NAMALWA (cell line): ENCODE measurements at regions not wholly inside any gene's neighbourhood (a gene's known extent, or its start where the extent isn't known, plus 50 kb on each side); places are given as distances from the start of the nearest gene placed in this dataset.
A peak's percentile ranks its signal among the peaks of the same experiment; 100 is the strongest.

Experiments used
- DNase-seq: peaks from one replicate; pipeline ENCODE4 v3.0.0-alpha.2; 2015; ENCODE audit warnings: low spot score

DNA sequence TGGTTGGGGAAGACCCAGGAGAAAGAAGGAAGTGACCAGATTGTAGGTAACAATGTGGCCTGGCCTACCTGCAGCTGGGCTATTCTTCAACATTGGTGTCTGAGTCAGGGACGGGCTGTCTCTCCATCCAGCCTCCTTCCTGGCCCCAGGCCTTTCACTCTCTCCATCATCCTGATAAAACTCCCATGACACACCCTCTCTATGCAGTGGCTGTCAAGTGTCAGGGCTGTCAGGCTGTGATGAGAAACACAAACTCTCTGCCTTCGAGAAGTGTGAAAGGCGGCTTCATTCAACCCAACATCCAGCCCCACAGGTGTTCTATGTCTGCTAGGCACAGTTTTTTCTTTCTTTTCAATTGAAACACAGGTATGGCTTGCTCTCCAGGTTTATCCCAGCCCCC lies 153.3 kb upstream of the VSTM2B start:
- DNase-seq: no peak

DNA sequence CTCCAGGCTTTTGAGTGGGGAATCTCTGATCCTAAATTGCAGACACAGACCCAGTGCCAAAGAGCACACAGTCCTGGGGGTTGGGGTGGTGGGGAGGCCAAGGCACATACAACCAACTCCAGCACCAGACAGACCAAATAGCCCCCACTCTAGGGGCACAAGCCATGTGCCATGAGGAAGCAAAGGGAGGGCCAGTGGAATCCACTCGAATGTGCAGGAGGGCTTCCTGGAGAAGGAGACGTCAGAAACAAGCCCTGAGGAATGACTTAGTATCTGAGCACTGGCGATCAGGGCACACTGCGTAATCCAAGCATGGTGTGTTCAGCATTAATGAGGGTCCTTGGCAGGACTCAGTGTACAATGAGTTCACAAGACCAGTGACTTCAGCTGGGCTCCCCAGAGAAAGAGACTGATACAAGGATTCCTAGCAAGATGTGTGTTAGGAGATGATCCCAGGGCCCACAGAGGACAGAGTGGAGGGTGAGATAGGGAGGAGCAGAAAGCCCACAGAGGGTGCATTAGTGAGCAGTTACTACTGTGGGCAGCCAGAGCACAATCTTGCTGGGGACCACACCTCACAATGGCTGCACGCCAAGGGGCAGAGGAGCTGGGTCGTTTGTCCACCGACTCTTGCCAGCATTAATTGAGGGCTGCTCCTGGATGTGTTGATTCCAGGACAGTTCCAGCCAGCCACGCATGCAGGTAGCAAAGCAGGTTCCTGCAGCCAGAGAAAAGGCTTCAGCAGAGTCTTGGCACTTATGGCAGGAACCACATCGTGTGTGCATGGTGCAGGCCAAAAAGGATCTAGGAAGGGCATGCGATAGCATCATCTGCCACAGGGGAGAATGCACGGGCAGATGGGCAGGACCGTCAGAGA lies 152.6 kb upstream of the VSTM2B start:
- DNase-seq: no peak

DNA sequence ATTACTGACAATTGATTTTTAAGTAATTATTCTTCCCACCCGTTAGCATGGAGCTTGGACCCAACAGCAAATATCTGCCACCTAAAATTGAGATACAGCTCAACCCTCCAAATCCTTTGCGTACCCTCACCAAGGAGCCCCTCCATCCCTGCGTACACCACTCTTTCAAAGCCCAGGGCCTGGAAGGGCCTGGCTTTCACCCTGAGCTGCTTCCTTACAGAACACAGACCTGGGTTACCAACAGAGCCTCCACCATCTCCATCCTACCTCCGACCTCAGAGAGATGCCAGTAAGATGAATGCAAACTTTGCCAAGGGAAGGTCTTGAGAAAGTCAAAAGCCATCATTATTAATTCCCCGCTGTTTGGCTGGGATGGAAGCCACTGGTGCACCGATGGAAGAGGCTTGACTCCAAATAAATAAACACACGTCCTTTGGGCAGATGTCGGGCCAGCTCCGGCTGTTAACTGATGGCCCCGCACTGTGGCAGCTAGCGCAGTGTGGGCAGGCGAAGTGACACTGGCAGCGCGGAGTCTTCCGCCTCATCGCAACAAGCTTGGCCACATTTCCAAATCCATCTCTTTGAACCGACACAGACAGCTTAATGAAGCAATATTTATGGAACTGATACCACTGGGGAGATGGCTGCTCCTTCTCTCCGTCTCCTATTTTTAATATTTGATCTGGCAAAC lies 150.2 kb upstream of the VSTM2B start:
- no peak for DNase-seq

DNA sequence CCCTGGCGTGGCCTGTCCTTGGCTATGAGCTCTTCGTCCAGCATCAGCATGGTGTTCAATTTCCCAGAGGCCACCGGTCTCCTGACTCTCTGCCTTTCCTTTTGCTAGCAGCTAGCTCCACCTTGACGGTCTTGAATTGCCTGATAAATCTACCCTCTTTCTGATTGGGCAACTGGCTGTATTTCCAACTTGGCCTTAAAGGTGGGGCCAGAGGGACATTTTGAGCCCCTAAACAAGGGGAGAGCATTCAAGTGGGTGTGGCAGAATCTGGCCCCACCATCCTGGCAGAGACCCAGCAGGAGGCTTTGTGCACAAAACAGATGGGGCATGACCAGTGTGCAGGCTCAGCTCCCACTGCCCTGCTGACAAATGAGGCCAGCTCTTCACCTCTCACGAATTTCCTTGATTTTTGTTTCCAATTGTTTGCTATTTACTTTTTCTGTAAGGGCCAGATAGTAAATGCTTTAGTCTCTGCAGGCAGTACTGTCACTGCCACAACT lies 148.9 kb upstream of the VSTM2B start:
- no peak for DNase-seq

GRCh38 chr19:29378126-29378525 lies 147.7 kb upstream of the VSTM2B start:
- no peak for DNase-seq

DNA sequence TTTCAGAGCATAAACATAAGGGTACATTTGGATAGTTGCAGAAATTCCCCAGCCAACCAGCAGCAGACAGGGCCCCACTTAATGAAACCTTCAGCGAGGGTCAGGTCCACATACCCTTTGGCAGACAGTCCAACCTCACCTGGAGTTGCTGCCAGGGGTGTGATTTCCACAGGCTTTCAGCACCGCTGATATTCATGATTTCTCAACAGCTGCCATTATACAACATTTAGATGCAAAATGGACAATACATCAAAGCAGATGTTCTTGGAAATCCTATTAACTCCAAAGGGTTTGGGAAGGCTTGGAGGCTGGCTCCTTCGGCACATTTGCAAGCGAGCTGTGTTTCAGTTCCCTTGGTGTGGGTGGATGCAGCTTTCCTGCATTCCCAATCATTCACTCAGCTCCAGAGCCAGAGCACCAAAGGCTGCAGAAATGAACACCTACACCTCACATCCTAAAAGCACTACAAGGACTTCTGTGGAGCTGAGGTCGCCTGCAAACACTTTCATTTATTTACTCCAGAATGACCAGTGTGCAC lies 147.2 kb upstream of the VSTM2B start:
- DNase-seq: no peak

GRCh38 chr19:29379257-29380021 lies 146.4 kb upstream of the VSTM2B start:
- DNase-seq: no peak

GRCh38 chr19:29380581-29380980 lies 145.2 kb upstream of the VSTM2B start:
- no peak for DNase-seq

- DNase-seq: no peak
These were observed 144.2 kb upstream of the VSTM2B start for GRCh38 chr19:29381353-29382203.

DNA sequence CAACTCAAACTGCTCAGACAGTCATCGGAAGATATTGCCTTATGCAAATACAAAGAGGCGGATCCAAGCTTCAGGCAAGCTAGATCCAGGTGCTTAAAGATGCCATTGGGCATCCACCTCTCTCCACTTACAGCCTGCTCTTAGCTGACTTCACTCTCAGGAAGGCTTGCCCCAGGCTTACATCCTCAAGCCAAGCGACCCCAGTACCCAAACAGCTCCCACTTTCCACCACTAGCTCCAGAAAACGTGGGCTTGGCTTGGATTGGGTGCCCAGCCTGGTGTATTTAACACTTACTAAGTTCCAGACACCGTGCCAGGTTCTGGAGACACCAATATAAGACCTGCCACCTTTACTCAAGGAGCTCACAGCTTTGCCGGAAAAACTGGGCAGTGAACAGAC lies 142.1 kb upstream of the VSTM2B start:
- DNase-seq: no peak

GRCh38 chr19:29384656-29385055 lies 141.1 kb upstream of the VSTM2B start:
- DNase-seq: no peak

DNA sequence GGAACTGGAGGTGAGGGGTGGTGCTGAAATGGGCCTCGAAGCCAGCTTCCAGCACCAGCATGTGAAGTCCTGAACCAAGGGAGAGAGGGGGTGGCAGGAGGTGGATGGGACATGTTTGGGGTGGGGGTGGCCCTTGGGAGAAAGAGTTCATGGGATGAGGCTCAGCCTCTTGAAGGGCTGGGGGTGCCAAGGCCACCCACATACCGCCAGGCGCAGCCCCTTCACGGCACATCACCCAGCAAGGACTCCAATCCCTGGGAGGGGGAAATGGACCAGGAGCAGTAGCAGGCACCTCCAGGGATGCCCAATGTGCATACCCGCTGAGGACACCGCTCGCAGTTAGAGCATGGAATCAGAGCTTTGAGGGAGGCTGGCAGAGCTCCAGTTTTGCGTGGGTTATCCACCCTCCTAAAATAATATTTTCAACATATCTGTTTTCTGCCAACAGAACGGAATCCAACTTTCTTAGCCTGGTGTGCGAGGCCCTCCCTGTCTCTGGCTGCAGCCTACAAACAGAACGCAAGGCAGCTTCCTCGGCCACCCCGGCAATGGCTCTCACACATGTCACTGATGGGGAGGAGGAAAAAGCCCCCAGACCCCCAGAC lies 140.5 kb upstream of the VSTM2B start:
- no peak for DNase-seq

- DNase-seq: no peak
These were observed 138.8 kb upstream of the VSTM2B start for GRCh38 chr19:29386970-29387369.

- no peak for DNase-seq
These were observed 138.2 kb upstream of the VSTM2B start for GRCh38 chr19:29387586-29387985.

DNA sequence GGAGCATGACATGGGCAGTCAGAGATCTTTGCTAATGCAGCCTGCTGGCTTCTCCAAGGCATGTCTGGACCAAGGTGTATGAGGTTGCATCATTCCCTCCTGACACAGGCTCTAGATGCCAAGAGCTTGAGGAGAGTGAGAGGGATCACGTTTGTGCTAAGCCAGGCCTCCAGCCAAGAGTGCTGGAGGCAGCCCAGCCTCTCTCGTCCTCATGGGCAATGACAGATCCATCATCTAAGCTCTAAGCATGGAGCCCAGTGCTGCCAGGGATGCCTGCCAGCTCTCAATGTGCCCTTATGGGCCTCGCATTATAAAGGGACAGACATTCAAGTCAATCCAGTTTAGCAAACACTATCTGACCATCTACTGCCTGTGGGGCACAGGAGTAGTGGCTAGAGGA lies 136.3 kb upstream of the VSTM2B start:
- DNase-seq: no peak

DNA sequence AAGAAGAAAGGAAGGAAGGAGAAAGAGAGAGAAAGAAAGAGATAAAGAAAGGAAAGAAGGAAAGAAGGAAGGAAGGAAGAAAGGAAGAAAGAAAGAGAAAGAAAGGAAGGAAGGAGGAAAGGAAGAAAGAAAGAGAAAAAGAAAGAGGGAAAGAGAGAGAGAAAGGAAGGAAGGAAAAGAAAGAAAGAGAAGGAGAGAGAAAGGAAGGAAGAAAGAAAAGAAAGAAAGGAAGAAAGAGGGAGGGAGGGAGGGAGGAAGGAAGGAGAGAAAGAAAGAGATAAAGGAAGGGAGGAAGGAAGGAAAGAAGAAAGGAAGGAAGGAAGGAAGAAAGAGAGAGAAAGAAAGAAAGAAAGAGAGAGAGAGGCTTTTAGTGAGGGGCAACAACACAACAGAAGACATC lies 135.1 kb upstream of the VSTM2B start:
- DNase-seq: no peak

DNA sequence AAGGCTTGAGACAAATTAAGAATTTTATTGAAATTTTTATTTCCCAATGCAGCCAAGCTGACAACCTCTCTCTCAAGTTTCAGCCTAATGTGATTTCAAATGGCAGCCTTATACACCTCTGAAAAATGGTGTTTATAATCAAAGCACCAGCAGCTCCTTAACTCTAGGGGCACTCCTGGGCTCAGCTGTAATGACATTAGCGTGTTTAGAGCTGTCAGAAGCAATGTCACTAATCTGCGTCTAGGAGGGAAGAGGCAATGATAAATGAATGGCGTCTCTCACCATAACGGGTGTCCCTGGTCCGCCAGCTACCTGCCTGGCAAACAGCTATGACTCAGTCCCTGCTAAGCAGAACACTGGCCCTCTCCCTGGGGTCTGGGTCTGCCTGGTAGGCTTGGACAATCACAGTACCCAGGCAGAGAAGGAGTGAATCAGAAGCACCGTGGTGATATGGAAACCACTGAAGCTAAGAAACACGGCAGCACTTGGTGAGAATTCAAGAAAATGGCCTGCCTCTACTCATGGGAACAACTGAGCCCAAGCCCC lies 131.8 kb upstream of the VSTM2B start:
- peak; percentile 33 for DNase-seq

DNA sequence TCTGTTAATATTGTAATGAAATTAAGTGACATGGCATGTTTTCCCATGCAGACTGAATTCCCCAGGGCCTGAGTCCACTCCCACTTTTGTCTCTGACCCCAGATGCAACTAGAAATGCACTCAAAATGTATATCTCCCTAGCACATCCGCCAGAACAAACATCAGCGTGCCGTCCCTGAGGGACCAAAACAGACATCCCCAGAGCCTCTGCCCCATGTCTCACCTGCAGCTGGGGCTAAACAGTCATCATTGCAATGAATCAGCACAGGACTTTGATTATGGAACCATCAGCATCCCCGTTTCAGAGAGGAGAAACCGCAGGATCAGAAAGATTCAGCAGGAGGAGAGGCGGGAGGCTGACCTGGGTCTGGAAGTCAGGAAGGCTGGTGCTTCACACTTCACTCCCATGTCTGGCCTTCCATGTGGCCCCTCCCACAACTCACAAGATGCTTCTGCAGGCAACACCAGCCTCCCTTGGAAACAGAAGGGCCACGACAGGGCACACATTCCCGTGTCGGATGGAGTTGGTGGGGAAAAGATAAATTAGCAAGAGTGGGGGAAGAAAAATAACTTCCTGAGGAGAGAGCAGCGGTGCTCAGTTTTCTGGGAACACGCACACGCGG lies 130.6 kb upstream of the VSTM2B start:
- DNase-seq: no peak

- no peak for DNase-seq
These were observed 129.9 kb upstream of the VSTM2B start for GRCh38 chr19:29395734-29396414.

DNA sequence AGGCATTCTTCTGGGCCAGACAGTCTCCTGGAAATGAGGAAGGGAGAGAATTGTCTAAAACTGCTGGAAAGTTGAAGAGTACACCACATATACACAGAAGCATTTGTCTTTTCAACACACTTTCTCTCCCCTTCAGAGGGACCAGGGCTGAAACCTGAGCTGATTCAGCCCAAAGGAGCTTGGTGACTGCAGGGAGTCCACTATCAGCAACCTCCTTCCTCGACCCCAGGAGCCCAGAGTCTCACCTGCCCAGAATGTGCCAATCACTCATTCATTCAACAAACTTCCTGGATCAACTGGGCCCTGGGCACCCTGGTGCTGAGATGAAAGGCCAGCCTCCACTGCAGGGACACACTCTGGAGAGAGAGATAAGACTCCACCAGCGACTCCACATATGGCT lies 128.9 kb upstream of the VSTM2B start:
- DNase-seq: no peak
